ENCODE measurements at regions not wholly inside any gene's neighbourhood (a gene's known extent, or its start where the extent isn't known, plus 50 kb on each side); places are given as distances from the start of the nearest gene placed in this dataset.

- no peak for DNase-seq (ENCODE audit: low read depth)
- no peak overlapping the region for H3K4me3 ChIP-seq (ENCODE audit: low read depth, low read length)
- no peak for TF ChIP-seq CTCF (IDR thresholded peaks at IDR 0.05; ENCODE audit: insufficient read depth, low read depth, low read length)
These were observed 247.4 kb upstream of the CELF4 start for GRCh38 chr18:37812961-37813360.

DNA sequence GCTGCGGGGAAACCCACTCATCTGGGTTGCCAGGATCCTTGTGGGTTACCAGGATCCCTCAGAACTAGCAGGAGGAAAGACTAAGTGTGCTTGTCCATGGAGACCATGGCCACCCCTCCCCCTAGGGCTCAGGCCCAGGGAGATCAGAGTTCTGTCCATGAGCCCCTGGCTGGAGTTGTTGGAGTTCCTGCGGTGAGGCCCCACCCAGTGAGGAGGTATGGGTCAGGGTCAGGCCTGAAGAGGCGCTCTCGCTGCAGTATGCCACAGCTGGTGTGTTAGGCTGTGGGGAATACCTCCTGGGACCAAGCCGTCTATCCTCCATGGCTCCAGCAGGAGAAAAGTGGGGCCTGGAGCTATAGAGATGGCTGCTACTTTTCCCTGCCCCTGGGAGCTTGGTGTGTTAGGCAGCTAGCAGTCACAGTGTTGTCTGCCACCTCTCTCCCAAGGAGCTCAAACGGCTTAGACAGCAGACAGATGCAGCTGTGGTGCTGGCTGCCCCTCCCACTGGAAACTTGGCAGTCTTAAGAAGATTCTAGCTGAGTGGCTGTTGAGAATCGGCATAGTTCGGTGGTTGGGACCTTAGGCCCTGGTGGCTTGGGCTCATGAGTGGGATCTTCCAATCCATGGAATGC, 240.3 kb upstream of the CELF4 start:
- DNase-seq (ENCODE audit: low read depth): no peak
- H3K4me3 ChIP-seq (ENCODE audit: low read depth, low read length): no peak overlapping the region
- no peak for TF ChIP-seq CTCF (IDR thresholded peaks at IDR 0.05; ENCODE audit: insufficient read depth, low read depth, low read length)

- no peak for DNase-seq (ENCODE audit: low read depth)
- TF ChIP-seq CTCF (IDR thresholded peaks at IDR 0.05; ENCODE audit: insufficient read depth, low read depth, low read length): no peak
- H3K4me3 ChIP-seq (ENCODE audit: low read depth, low read length): no peak overlapping the region
These were observed 231.3 kb upstream of the CELF4 start for GRCh38 chr18:37796823-37797349.

DNA sequence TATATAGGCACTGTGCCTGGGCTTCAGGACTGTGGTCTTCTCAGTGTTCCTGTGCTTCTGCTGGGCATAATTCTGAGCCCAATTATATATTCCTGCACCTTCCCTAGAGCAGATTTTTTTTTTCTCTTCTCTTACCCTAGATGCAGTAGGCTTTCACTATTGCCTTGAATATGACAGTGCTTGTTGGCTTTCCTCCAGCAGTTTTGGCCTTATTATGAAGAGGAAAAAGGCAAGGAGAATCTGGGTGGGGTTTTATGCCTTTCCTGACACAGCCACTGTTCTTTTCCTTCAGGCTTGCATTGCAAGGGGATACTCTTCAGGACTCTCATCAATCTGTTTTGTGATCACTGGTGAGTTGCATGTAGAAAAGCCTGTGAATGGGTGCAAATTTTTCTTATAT, 221.9 kb upstream of the CELF4 start:
- no peak for TF ChIP-seq CTCF (IDR thresholded peaks at IDR 0.05; ENCODE audit: insufficient read depth, low read depth, low read length)
- no peak for DNase-seq (ENCODE audit: low read depth)
- H3K4me3 ChIP-seq (ENCODE audit: low read depth, low read length): no peak overlapping the region

DNA sequence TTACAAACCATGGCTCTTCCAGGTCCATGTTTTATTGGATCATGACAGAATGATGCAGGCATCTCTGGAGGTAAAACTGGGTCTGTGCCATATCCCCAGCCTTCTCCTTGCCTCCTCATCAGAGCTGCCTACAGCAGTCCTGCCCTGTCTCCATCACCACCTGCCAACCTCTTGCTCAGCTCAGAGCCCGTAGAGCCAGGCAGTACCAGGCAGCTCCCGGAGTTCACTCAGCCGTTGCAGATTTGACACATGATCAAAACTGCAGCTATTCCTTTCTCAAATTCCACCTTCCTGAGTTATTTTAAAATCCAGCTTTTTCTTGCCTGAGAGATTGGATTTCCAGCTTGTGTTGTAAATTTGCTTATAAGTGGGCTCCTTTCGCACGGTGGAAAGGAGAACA, 218.2 kb upstream of the CELF4 start:
- no peak for DNase-seq (ENCODE audit: low read depth)
- no peak for TF ChIP-seq CTCF (IDR thresholded peaks at IDR 0.05; ENCODE audit: insufficient read depth, low read depth, low read length)
- no peak overlapping the region for H3K4me3 ChIP-seq (ENCODE audit: low read depth, low read length)

DNA sequence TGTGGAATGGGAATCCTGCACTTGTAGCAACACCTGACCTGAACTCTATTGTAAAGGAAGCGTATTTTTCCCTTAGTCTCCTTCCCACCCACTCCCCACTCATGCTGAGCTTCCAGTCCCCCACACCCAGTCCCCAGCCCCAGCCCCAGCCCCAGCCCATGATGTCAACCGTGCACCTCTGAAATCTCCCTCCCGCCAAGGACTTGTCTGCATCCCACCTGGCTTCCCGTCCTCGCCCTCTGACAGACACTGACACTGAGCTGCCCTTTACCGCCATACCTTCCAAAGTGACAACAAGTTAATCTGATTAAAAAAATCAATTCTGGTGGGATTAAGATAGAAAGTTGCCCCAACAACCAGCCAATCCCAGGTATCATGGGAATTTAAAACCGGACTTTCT, 213.6 kb upstream of the CELF4 start:
- no peak for DNase-seq (ENCODE audit: low read depth)
- H3K4me3 ChIP-seq (ENCODE audit: low read depth, low read length): no peak overlapping the region
- no peak for TF ChIP-seq CTCF (IDR thresholded peaks at IDR 0.05; ENCODE audit: insufficient read depth, low read depth, low read length)

Data from fibroblast of villous mesenchyme (primary cell).